SH-SY5Y (cell line): ENCODE measurements at regions not wholly inside any gene's neighbourhood (a gene's known extent, or its start where the extent isn't known, plus 50 kb on each side); places are given as distances from the start of the nearest gene placed in this dataset.

Experiments used
- GATA2 ChIP-seq: IDR thresholded peaks from 2 replicates; pipeline ENCODE4 v1.6.1; 2011; ENCODE audit warnings: mild to moderate bottlenecking, low read depth, low read length
- GATA3 ChIP-seq: IDR thresholded peaks from 2 replicates; pipeline ENCODE4 v1.6.1; 2011; ENCODE audit warnings: low read depth, mild to moderate bottlenecking, low read length, moderate library complexity

GRCh38 chr18:11480692-11481091, 128.7 kb upstream of the SLC35G4 start:
- no peak for TF ChIP-seq GATA2
- TF ChIP-seq GATA3, result no peak
